CD14-positive monocyte (primary cell): ENCODE measurements at regions not wholly inside any gene's neighbourhood (a gene's known extent, or its start where the extent isn't known, plus 50 kb on each side); places are given as distances from the start of the nearest gene placed in this dataset.

ENCODE experiments used
- DNase-seq, 3 donors: peaks; one replicate each; pipeline ENCODE4 v3.0.0-alpha.2; 2011 to 2022
- H2AFZ ChIP-seq: 2 replicates; pipeline ENCODE4 v1.6.0; 2012; ENCODE audit warnings: mild to moderate bottlenecking, low read depth, low read length, inconsistent platforms; ENCODE audit not compliant: insufficient read depth, poor library complexity, severe bottlenecking
- H3K27ac ChIP-seq, 2 donors: 1 replicate in 1 of 2; 2 replicates in 1 of 2; pipeline ENCODE4 v1.5.1; 2012 to 2013; ENCODE audit warnings: low read length in 2 of 2, control low read depth in 1 of 2, inconsistent platforms in 1 of 2, low read depth in 1 of 2, mild to moderate bottlenecking in 1 of 2
- H3K27me3 ChIP-seq, 2 donors: one replicate each; pipeline versions ENCODE4 v1.6.0 to v1.6.1; 2011 to 2013; ENCODE audit warnings: low read length in 2 of 2; ENCODE audit not compliant: control insufficient read depth in 2 of 2, insufficient read depth in 2 of 2
- H3K36me3 ChIP-seq, 2 donors: replicated peaks in 1 of 2; 1 replicate in 1 of 2; 2 replicates in 1 of 2; pipeline versions ENCODE4 v1.5.1 to v1.6.1; 2012 to 2013; ENCODE audit warnings: low read length in 2 of 2, control low read depth in 1 of 2, inconsistent platforms in 1 of 2, mild to moderate bottlenecking in 1 of 2; ENCODE audit not compliant: insufficient read depth in 2 of 2, control insufficient read depth in 1 of 2
- H3K4me1 ChIP-seq, 2 donors: 1 replicate in 1 of 2; 2 replicates in 1 of 2; pipeline versions ENCODE4 v1.5.1 to v1.6.1; 2012 to 2013; ENCODE audit warnings: low read length in 2 of 2, control low read depth in 1 of 2, inconsistent platforms in 1 of 2, mild to moderate bottlenecking in 1 of 2, moderate library complexity in 1 of 2; ENCODE audit not compliant: insufficient read depth in 2 of 2, control insufficient read depth in 1 of 2
- H3K4me2 ChIP-seq: replicated peaks from 2 replicates; pipeline ENCODE3; 2012; ENCODE audit warnings: low read length, moderate library complexity, mild to moderate bottlenecking; ENCODE audit not compliant: poor library complexity, severe bottlenecking; ENCODE audit errors: extremely low read depth
- H3K4me3 ChIP-seq, 3 experiments: fragments of 200-600 bp in 1 of 3; sonication (generic) in 1 of 3; replicated peaks in 1 of 3; 1 replicate in 2 of 3; 2 replicates in 1 of 3; pipeline ENCODE4 v1.5.1; 2011 to 2013; ENCODE audit warnings: low read length in 3 of 3, mild to moderate bottlenecking in 3 of 3, control low read depth in 2 of 3, low read depth in 2 of 3, inconsistent platforms in 1 of 3, moderate library complexity in 1 of 3
- H3K79me2 ChIP-seq: 2 replicates; pipeline ENCODE4 v1.6.0; 2012; ENCODE audit warnings: mild to moderate bottlenecking, control low read depth, inconsistent platforms, low read length, moderate library complexity; ENCODE audit not compliant: insufficient read depth
- H3K9ac ChIP-seq: 2 replicates; pipeline ENCODE4 v1.6.0; 2017; ENCODE audit warnings: low read length, mild to moderate bottlenecking; ENCODE audit not compliant: insufficient read depth, poor library complexity, severe bottlenecking
- H3K9me3 ChIP-seq, 2 donors: replicated peaks in 1 of 2; 1 replicate in 1 of 2; 2 replicates in 1 of 2; pipeline versions ENCODE4 v1.5.1 to v1.6.1; 2012 to 2013; ENCODE audit warnings: low read length in 2 of 2, control low read depth in 1 of 2; ENCODE audit not compliant: control insufficient read depth in 1 of 2, insufficient read depth in 1 of 2
- H4K20me1 ChIP-seq: 2 replicates; pipeline ENCODE4 v1.6.0; 2012; ENCODE audit warnings: mild to moderate bottlenecking, low read length, control low read depth, moderate library complexity; ENCODE audit not compliant: insufficient read depth
- H3K27ac Mint-ChIP-seq, 7 donors: one replicate each; pipeline ENCODE4 v1.8.0; 2020; ENCODE audit warnings: mild to moderate bottlenecking in 7 of 7, mixed read lengths in 7 of 7, moderate library complexity in 6 of 7, inconsistent platforms in 2 of 7
- H3K27me3 Mint-ChIP-seq, 3 donors: one replicate each; pipeline ENCODE4 v1.8.0; 2021 to 2022; ENCODE audit warnings: low read depth in 3 of 3, mild to moderate bottlenecking in 3 of 3, mixed read lengths in 3 of 3, moderate library complexity in 3 of 3, inconsistent platforms in 1 of 3
- H3K36me3 Mint-ChIP-seq, 2 donors: one replicate each; pipeline ENCODE4 v1.8.0; 2020; ENCODE audit warnings: mixed read lengths in 2 of 2, inconsistent platforms in 1 of 2, mild to moderate bottlenecking in 1 of 2
- H3K4me1 Mint-ChIP-seq: one replicate; pipeline ENCODE4 v1.8.0; 2020; ENCODE audit warnings: mild to moderate bottlenecking, mixed read lengths
- H3K4me3 Mint-ChIP-seq, 2 donors: one replicate each; pipeline ENCODE4 v1.8.0; 2020; ENCODE audit warnings: mild to moderate bottlenecking in 2 of 2, mixed read lengths in 2 of 2, moderate library complexity in 1 of 2
- H3K9me3 Mint-ChIP-seq, 7 donors: one replicate each; pipeline ENCODE4 v1.8.0; 2020 to 2022; ENCODE audit warnings: mixed read lengths in 7 of 7, mild to moderate bottlenecking in 6 of 7, moderate library complexity in 6 of 7, inconsistent platforms in 2 of 7
- CTCF ChIP-seq: fragments of 200-600 bp; IDR thresholded peaks from one replicate; pipeline ENCODE4 v1.8.0; 2022; ENCODE audit warnings: antibody characterized with exemption, mild to moderate bottlenecking
- WGBS: methylation state at CpG from one replicate; pipeline ENCODE4 v1.1.5; 2013; ENCODE audit warnings: missing lambda C conversion rate; ENCODE audit not compliant: insufficient coverage; 5-methylcytosine and 5-hydroxymethylcytosine counted together
- intact Hi-C, 2 donors: fragments of 100-400 bp; cut with micrococcal nuclease; formaldehyde crosslinking; loops; one replicate each; pipeline versions ENCODE4 v1.15.0 to v1.15.1; 2023

GRCh38 chr22:44630826-44631225 is 71.2 kb upstream of the PRR5 start:
- no peaks in the 10 kb centered on the region for H3K36me3 ChIP-seq
- intact Hi-C loops: no loop called here
- no peak overlapping the region for H3K27ac ChIP-seq
- H3K4me1 ChIP-seq: peaks cover 9 to 11% of the 10 kb centered on the region in 2 donors
- no peak overlapping the region for H2AFZ ChIP-seq
- peak overlapping the region in 1 of 7 donors; percentile 59 for H3K27ac Mint-ChIP-seq
- H3K27me3 ChIP-seq: no peaks in the 10 kb centered on the region
- no peaks in the 10 kb centered on the region for H4K20me1 ChIP-seq
- H3K9me3 Mint-ChIP-seq: peaks cover 0 to 3% (median 0%) of the 10 kb centered on the region in 7 donors
- no peaks in the 10 kb centered on the region for H3K4me1 Mint-ChIP-seq
- 83% methylated on average over 1 of the region's 3 CpGs for WGBS
- H3K9me3 ChIP-seq: no peaks in the 10 kb centered on the region
- H3K4me2 ChIP-seq: no peak overlapping the region
- no peaks in the 10 kb centered on the region for H3K79me2 ChIP-seq
- peaks cover 4 to 10% (median 10%) of the 10 kb centered on the region in 3 donors for H3K27me3 Mint-ChIP-seq
- no peak overlapping the region for H3K9ac ChIP-seq
- no peaks in the 10 kb centered on the region for H3K36me3 Mint-ChIP-seq
- no peak overlapping the region for H3K4me3 Mint-ChIP-seq
- no peak for TF ChIP-seq CTCF
- H3K4me3 ChIP-seq: no peak overlapping the region
- DNase-seq: no peak

- Histone ChIP-seq H3K4me1 (peaks cover 9 to 12% of the 10 kb centered on the region in 2 donors), H3K79me2 (no peaks in the 10 kb centered on the region), H3K9me3 (no peaks in the 10 kb centered on the region), H3K9ac (no peak overlapping the region), H3K4me2 (no peak overlapping the region), H2AFZ (no peak overlapping the region), H3K4me3 (no peak overlapping the region), H3K27me3 (no peaks in the 10 kb centered on the region), H3K36me3 (no peaks in the 10 kb centered on the region), H4K20me1 (no peaks in the 10 kb centered on the region), H3K27ac (no peak overlapping the region)
- Mint-ChIP-seq H3K4me1 (no peaks in the 10 kb centered on the region), H3K27ac (no peak overlapping the region), H3K9me3 (peaks cover 0 to 3% (median 0%) of the 10 kb centered on the region in 7 donors), H3K27me3 (peaks cover 4 to 8% (median 7%) of the 10 kb centered on the region in 3 donors), H3K4me3 (no peak overlapping the region), H3K36me3 (no peaks in the 10 kb centered on the region)
- intact Hi-C loops: loop anchor here (5.0 to 10.0 kb wide), 2 partner anchors 444 to 547 kb away; partner anchors contain the start of gene PARVG (in 2 of the 2)
- no peak for TF ChIP-seq CTCF
- DNase-seq: no peak
- WGBS: 91% methylated on average over 6 of the region's 9 CpGs
Observed at GRCh38 chr22:44628835-44629234, 73.2 kb upstream of the PRR5 start.
